Tibial nerve (tissue), 4 donors: ENCODE measurements at regions not wholly inside any gene's neighbourhood (a gene's known extent, or its start where the extent isn't known, plus 50 kb on each side); places are given as distances from the start of the nearest gene placed in this dataset.
"Not testable (repeated sequence)": the region's sequence is repeated elsewhere in the genome, so short reads cannot be mapped to it uniquely, and the experiment has no call there.

Experiments used
- DNase-seq, 2 donors: peaks; one replicate each; pipeline ENCODE4 v3.0.0-alpha.2; 2019; ENCODE audit warnings: low spot score in 2 of 2
- H3K27ac ChIP-seq, 4 donors: fragments of 200-600 bp; sonication (generic) in 3 of 4; one replicate each; pipeline ENCODE4 v1.5.1; 2017 to 2019; ENCODE audit warnings: mild to moderate bottlenecking in 1 of 4
- H3K27me3 ChIP-seq, 2 donors: fragments of 200-600 bp; sonication (generic) in 1 of 2; one replicate each; pipeline versions ENCODE4 v1.5.1 to v1.6.0; 2017 to 2019
- H3K36me3 ChIP-seq, 3 donors: fragments of 200-600 bp; sonication (generic); one replicate each; pipeline ENCODE4 v1.5.1; 2018 to 2019
- H3K4me1 ChIP-seq, 4 donors: fragments of 200-600 bp; sonication (generic) in 3 of 4; one replicate each; pipeline ENCODE4 v1.5.1; 2017 to 2019
- H3K4me3 ChIP-seq, 4 donors: fragments of 200-600 bp; sonication (generic) in 3 of 4; one replicate each; pipeline ENCODE4 v1.5.1; 2017 to 2019; ENCODE audit warnings: mild to moderate bottlenecking in 1 of 4, moderate library complexity in 1 of 4
- H3K9me3 ChIP-seq, 4 donors: fragments of 200-600 bp; sonication (generic) in 3 of 4; one replicate each; pipeline ENCODE4 v1.5.1; 2017 to 2019
- EP300 ChIP-seq, 2 donors: sonication (generic); formaldehyde crosslinking; IDR thresholded peaks; one replicate each; pipeline ENCODE4 v1.6.1; 2017; ENCODE audit warnings: antibody characterized with exemption in 2 of 2, mild to moderate bottlenecking in 1 of 2
- POLR2A ChIP-seq, 2 donors: fragments of 450-650 bp; IDR thresholded peaks; one replicate each; pipeline ENCODE4 v1.6.1; 2017; ENCODE audit warnings: antibody characterized with exemption in 2 of 2, mild to moderate bottlenecking in 2 of 2, moderate library complexity in 2 of 2
- WGBS, 2 donors: methylation state at CpG; one replicate each; pipeline ENCODE4 v1.1.5; 2018; 5-methylcytosine and 5-hydroxymethylcytosine counted together
- TF ChIP-seq, protein P1 (sequence below), 5 experiments: fragments of 200-600 bp in 3 of 5; fragments of 450-650 bp in 2 of 5; sonication (generic) in 3 of 5; IDR thresholded peaks; one replicate each; pipeline ENCODE4 v1.5.1; 2016 to 2019; ENCODE audit warnings: antibody characterized with exemption in 5 of 5, mild to moderate bottlenecking in 3 of 5, moderate library complexity in 2 of 5

DNA sequence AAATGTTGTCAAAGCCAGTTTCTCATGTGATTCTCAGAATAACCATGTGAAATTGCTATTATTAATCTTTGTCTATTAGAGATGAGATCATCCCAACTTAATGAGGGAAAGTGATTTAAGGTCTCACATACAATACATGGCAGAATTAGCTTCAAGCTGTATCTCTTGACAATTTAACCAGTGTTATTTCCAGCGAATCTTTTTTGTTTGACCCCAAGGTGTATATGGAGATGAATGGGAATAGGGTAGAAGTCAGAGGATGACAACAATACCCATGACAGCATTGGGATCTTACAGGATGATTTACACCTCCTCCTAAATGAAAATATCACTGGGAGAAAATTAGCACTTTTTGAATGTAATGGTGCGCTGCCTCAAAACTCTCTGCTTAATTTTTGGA is 290.8 kb upstream of the LUZP2 start:
- no peaks in the 10 kb centered on the region for H3K36me3 ChIP-seq
- H3K4me1 ChIP-seq: no peaks in the 10 kb centered on the region
- H3K9me3 ChIP-seq: no peaks in the 10 kb centered on the region
- H3K27ac ChIP-seq: no peak overlapping the region
- no peaks in the 10 kb centered on the region for H3K27me3 ChIP-seq
- no peak overlapping the region for H3K4me3 ChIP-seq
- no peak for DNase-seq
- 61 to 73% methylated on average over 2 of the region's 2 CpGs for WGBS, 2 donors
- no peak for TF ChIP-seq POLR2A (IDR thresholded peaks at IDR 0.05)
- TF ChIP-seq, protein P1, sequence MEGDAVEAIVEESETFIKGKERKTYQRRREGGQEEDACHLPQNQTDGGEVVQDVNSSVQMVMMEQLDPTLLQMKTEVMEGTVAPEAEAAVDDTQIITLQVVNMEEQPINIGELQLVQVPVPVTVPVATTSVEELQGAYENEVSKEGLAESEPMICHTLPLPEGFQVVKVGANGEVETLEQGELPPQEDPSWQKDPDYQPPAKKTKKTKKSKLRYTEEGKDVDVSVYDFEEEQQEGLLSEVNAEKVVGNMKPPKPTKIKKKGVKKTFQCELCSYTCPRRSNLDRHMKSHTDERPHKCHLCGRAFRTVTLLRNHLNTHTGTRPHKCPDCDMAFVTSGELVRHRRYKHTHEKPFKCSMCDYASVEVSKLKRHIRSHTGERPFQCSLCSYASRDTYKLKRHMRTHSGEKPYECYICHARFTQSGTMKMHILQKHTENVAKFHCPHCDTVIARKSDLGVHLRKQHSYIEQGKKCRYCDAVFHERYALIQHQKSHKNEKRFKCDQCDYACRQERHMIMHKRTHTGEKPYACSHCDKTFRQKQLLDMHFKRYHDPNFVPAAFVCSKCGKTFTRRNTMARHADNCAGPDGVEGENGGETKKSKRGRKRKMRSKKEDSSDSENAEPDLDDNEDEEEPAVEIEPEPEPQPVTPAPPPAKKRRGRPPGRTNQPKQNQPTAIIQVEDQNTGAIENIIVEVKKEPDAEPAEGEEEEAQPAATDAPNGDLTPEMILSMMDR (IDR thresholded peaks at IDR 0.05): no peak
- TF ChIP-seq EP300 (IDR thresholded peaks at IDR 0.05): no peak

- no peaks in the 10 kb centered on the region for H3K27me3 ChIP-seq
- no peak overlapping the region for H3K4me3 ChIP-seq
- TF ChIP-seq POLR2A (IDR thresholded peaks at IDR 0.05): no peak
- no peak for TF ChIP-seq EP300 (IDR thresholded peaks at IDR 0.05)
- TF ChIP-seq, protein P1 (IDR thresholded peaks at IDR 0.05): no peak
- H3K4me1 ChIP-seq: no peaks in the 10 kb centered on the region
- no peaks in the 10 kb centered on the region for H3K9me3 ChIP-seq
- H3K27ac ChIP-seq: no peak overlapping the region
- no peak for DNase-seq
- WGBS, 2 donors: 66 to 74% methylated on average over 1 of the region's 1 CpG
- H3K36me3 ChIP-seq: no peaks in the 10 kb centered on the region
These were observed 290.3 kb upstream of the LUZP2 start for GRCh38 chr11:24206511-24206910.

DNA sequence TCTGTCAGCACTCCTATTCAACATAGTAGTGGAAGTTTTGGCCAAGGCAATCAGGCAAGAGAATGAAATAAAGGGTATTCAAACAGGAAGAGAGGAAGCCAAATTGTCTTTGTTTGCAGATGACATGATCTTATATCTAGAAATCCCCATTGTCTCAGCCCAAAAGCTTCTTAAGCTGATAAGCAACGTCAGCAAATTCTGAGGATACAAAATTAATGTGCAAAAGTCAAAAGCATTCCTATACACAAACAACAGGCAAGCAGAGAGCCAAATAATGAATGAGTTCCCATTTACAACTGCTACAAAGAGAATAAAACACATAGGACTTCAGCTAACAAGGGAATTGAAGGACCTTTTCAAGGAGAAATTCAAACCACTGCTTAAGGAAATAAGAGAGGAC is 280.4 kb upstream of the LUZP2 start:
- TF ChIP-seq, protein P1 (IDR thresholded peaks at IDR 0.05): no peak
- TF ChIP-seq POLR2A (IDR thresholded peaks at IDR 0.05): no peak
- no peak for TF ChIP-seq EP300 (IDR thresholded peaks at IDR 0.05)
- no peak for DNase-seq
- Histone ChIP-seq H3K27ac (no peak overlapping the region), H3K27me3 (no peaks in the 10 kb centered on the region), H3K9me3 (peaks cover 0 to 3% (median 0%) of the 10 kb centered on the region in 4 donors), H3K4me3 (no peak overlapping the region), H3K4me1 (no peaks in the 10 kb centered on the region), H3K36me3 (no peaks in the 10 kb centered on the region)
- WGBS, 2 donors: 29 to 33% methylated on average over 1 of the region's 1 CpG

- not testable (repeated sequence) for H3K27me3 ChIP-seq, H3K4me1 ChIP-seq, H3K9me3 ChIP-seq, DNase-seq, H3K4me3 ChIP-seq, H3K36me3 ChIP-seq, H3K27ac ChIP-seq
- 91 to 95% methylated on average over 11 of the region's 11 CpGs for WGBS, 2 donors
These were observed 279.5 kb upstream of the LUZP2 start for GRCh38 chr11:24217319-24217718.

- Histone ChIP-seq H3K27ac (no peak overlapping the region), H3K36me3 (no peaks in the 10 kb centered on the region), H3K4me1 (no peaks in the 10 kb centered on the region), H3K27me3 (no peaks in the 10 kb centered on the region), H3K4me3 (no peak overlapping the region), H3K9me3 (no peaks in the 10 kb centered on the region)
- WGBS, 2 donors: 23 to 32% methylated on average over 1 of the region's 1 CpG
- TF ChIP-seq POLR2A (IDR thresholded peaks at IDR 0.05) (no peak), EP300 (IDR thresholded peaks at IDR 0.05) (no peak)
- TF ChIP-seq, protein P1 (IDR thresholded peaks at IDR 0.05): no peak
- DNase-seq: no peak
These were observed 271.4 kb upstream of the LUZP2 start for GRCh38 chr11:24225501-24225900.

DNA sequence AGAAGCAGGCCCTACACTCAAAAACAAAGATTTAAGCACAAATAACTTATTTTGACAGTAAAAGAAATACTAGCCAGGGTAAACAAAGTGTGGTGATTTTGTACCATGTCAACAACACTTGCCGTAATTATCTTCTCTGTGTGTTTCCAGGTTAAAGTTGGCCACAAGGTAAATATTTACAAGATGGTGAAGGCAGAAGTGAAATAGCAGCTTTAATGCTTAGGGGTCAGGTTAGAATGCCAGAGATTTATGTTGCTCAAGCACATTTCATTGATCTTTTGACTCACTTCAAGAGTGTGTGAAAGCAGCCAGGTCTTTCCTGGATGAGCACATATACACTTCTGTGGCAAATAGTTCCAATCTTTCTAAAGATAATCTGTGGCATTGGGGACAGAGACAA is 270.2 kb upstream of the LUZP2 start:
- no peaks in the 10 kb centered on the region for H3K36me3 ChIP-seq
- H3K4me1 ChIP-seq: no peaks in the 10 kb centered on the region
- no peak overlapping the region for H3K4me3 ChIP-seq
- no peak for DNase-seq
- 82% methylated on average over 1 of the region's 1 CpG for WGBS, 2 donors
- H3K27me3 ChIP-seq: no peaks in the 10 kb centered on the region
- no peaks in the 10 kb centered on the region for H3K9me3 ChIP-seq
- no peak for TF ChIP-seq POLR2A (IDR thresholded peaks at IDR 0.05)
- TF ChIP-seq, protein P1 (IDR thresholded peaks at IDR 0.05): no peak
- TF ChIP-seq EP300 (IDR thresholded peaks at IDR 0.05): no peak
- no peak overlapping the region for H3K27ac ChIP-seq
